ENCODE measurements at regions not wholly inside any gene's neighbourhood (a gene's known extent, or its start where the extent isn't known, plus 50 kb on each side); places are given as distances from the start of the nearest gene placed in this dataset.
"Not testable (repeated sequence)": the region's sequence is repeated elsewhere in the genome, so short reads cannot be mapped to it uniquely, and the experiment has no call there.

DNA sequence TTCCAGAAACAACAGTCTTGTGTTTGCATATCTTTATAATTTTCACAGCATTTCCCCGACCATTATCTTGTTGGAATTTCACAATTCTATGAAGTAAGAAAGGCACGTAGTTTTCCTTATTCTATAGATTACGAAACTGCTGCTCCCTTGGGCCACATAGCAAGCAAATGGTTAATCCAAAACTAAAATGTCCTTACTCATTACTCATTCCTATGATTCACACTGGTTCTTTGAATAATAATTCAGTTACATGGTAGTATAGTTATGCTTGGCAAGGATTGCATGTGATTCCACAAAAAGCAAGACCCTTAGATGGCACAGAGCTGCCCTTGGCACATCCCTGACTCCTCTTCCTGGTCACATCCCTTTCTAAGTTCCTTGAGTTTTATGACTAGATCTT is 51.2 kb downstream of the OR13H1 start:
- no peak for DNase-seq

- DNase-seq, result no peak
Observed at GRCh38 chrX:131607792-131608369, 64.0 kb downstream of the OR13H1 start.

DNA sequence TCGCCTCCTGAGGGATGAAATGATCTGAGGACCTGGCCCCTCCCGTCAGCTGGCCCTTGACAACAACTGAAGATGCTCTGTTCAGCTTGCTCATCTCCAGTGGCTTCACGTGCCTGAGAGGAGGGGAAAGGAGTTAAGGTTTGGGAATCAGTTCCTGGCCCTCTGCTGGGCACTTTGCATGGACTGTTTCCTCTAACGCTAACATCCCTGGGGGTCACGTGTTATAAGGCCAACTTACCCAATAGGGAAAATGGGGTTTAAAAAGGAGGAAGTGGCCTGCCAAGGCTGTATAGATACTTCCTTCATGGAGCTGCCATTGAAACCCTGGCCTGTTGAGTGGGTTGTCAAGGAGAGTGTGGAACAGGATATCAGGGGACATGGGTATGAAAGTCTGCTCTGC is 65.6 kb downstream of the OR13H1 start:
- DNase-seq, result no peak

- DNase-seq, result no peak
Observed at GRCh38 chrX:131613260-131613659, 69.4 kb downstream of the OR13H1 start.

DNA sequence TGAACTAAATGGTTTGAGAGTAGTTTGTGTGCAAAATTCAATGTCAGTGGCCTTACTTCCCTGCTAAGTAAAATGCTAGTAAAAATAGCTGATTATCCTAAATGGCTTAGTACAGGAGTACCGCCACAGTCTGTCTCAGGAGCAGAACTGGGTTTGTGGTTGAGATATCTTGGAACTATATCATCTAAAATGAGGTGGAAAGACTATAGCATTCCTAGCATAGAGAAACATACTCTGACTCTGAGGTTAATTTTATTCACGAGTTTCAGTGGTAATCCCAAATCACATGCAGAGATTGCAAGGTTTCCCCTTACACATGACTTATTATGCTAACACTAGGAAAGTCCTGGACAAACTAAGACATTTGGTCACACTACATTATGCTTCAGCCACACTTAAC is 70.4 kb downstream of the OR13H1 start:
- DNase-seq, result no peak

GRCh38 chrX:131617182-131617581 is 73.3 kb downstream of the OR13H1 start:
- no peak for DNase-seq

GRCh38 chrX:131621650-131622049 is 77.8 kb downstream of the OR13H1 start:
- no peak for DNase-seq

- DNase-seq, result no peak
Observed at GRCh38 chrX:131626681-131627296, 82.9 kb downstream of the OR13H1 start.

DNA sequence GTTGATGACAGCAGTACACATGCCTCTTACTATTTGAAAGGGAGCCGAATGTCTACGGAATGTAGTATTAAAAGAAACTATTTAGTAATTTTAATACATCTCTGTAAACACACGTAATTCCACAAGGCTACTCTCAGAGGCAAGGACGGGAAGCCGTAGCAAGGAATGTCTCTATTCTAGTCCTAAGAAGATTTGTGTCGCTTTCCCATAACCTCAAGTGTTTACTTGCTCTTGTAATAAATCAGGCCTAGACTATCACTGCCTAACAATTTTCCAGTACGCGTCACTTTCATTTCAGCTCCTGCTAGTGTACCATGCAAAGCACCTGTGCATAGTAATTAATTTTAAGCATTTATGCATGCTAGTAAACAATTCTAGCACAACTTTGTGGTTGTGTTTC is 86.7 kb downstream of the OR13H1 start:
- no peak for DNase-seq

DNA sequence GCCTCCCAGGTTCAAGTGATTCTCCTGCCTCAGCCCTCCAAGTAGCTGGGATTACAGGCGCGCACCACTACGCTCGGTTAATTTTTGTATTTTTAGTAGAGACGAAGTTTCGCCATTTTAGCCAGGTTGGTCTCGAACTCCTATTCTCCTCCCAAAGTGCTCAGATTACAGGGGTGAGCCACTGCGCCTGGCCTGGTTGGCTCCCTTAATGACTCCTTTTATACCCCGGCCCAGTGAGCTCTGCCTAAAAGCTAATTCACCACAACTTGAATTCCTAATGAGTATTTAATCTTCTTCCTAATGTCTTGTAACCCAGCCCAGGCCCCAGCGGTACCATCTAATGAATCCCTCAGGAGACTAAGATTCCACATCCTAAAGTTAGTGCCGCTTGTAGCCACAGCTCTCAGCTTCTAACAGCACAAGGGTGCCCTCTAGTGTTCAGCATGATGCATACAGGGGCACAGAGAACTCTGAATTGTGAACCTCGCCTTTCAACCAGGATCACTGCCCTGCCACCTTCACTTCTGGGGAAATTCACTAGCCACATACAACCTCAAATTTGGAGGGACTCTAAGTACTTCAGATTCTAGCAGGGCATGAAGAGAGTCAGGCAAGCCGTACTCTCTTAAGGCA is 89.5 kb downstream of the OR13H1 start:
- peak; percentile 19 to 41 for DNase-seq

- no peak for DNase-seq
Observed at GRCh38 chrX:131634900-131635299, 91.0 kb downstream of the OR13H1 start.

- no peak for DNase-seq
Observed at GRCh38 chrX:131646106-131646505, 102.2 kb downstream of the OR13H1 start.

DNA sequence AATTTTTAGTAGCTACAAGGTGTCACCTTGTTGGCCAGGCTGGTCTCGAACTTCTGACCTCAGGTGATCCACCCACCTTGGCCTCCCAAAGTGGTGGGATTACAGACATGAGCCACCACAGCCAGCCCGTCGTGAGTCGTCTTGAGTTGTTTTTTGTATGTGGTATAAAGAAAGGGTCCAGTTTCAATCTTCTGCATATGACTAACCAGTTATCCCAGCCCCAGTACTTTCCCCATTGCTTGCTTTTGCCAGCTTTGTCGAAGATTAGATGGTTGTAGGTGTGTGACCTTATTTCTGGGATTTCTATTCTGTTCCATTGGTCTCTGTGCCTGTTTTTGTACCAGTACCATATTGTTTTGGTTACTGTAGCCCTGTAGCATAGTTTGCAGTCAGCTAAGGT is 105.9 kb downstream of the OR13H1 start:
- DNase-seq, result no peak

- no peak for DNase-seq
Observed at GRCh38 chrX:131650637-131651410, 107.0 kb downstream of the OR13H1 start.

DNA sequence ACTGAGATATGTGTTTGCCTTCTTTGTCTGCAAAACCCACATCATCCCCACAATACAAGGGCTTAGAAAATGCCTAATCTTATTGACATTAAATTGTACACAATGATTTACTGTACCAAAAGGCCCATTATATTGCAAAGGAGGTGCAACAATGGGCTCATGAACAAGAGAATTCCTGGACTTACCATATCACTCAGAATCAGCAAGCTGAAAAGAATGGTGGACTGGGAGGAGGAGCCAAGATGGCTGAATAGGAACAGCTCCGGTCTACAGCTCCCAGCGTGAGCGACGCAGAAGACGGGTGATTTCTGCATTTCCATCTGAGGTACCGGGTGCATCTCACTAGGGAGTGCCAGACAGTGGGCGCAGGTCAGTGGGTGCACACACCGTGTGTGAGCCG is 119.9 kb downstream of the OR13H1 start:
- DNase-seq, result not testable (repeated sequence)

GRCh38 chrX:131671735-131672134 is 127.9 kb downstream of the OR13H1 start:
- no peak for DNase-seq

GRCh38 chrX:131675596-131676194 is 131.8 kb downstream of the OR13H1 start:
- DNase-seq, result no peak

DNA sequence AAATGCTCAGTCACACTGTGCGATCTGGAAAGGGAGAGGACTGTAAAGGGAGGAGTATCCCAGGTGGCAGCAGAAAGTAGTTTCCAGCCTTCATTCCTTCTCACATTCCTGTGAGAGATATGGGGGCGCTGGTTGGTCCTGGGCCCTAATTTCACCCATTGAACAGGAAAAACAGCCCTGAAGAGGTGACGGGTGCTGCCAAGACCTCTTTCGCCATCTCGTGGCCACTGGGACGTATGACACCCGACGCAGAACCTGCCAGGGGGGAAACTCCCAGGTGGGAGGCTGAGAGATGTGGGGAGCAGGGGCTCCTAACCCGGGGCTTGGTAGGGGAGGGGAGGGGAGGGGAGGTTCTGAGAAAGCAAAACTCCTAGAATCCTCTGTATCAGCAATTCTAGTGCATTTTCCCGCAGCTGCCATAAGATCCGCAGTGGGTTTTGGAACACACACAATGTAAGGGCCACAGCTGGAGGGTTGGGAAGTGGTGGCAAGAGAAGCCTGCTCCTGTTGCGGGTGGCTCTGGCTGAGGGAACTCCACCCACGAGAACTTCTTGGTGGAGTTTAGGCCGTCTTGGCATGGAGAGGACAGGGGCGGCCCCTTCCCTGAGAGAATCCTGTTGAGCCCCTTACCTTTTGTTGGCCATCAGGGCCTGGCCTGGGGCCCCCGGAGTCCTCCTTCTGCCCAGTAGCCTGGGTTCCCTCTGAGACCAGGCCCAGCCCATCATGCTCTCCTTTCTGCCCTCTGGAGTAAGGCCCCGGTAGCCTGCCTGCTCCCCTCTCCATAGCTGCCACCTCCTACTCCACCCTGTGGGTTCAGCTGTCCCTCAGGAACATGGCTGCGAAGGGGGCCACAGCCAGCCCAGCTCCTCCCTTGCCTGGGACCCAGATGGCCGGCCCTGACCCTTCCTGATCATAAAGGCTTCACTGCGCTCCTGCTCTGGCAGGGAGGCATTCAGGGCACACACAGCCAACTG is 134.1 kb downstream of the OR13H1 start:
- peak; percentile 24 to 58 for DNase-seq

DNA sequence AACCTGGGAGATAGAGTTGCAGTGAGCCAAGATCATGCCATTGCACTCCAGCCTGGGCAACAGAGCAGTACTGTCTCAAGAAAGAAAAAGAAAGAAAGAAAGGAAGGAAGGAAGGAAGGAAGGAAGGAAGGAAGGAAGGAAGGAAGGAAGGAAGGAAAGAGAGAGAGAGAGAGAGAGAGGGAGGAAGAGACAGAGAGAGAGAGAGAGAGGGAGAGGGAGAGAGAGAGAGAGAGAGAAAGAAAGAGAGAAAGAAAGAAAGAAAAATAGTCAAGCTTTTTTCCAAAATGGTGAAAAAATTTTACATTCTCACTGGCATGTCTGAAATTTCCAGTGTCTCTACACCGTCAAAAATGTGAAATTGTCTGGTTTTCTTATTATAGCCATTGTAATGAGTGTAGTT is 138.9 kb downstream of the OR13H1 start:
- not testable (repeated sequence) for DNase-seq

DNA sequence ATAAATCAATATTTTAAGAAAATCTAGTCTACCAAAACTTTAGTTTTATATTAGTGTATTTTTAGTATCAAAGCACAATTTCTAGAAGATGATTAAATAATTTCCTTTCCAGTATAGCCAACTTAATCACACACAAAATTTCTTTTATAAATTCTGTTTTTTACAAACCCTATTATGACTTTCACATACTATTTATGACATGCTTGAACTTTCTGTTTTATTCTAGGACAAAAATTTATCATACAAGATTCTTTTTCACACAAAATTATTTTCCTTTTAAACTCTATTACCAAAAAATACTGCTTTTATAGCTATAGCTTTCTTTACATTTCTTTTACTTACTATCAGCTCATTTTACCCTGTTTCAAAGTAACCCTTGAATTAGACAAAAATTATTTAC is 149.5 kb downstream of the OR13H1 start:
- no peak for DNase-seq

- DNase-seq, result not testable (repeated sequence)
Observed at GRCh38 chrX:131696989-131697388, 153.1 kb downstream of the OR13H1 start.

DNA sequence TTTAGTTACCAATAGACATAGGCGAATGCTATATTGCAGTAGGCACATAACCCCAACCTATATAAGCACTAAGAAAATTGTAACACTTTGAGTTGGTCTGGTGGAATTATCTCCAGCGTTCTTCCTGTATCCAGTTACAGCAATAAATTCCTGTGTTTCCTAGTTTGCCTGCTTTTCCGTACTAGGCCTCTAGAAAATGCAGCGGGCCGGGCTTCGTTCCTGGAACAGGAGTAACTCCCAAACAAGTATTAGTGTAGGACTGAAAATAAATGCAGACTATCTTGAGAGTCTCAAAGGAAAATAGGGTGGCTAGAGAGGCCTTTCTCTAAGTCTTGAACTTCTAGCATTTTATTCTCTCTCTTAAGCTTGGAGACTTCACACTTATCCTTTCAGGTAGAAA is 159.8 kb downstream of the OR13H1 start:
- no peak for DNase-seq
